G401 (cell line): ENCODE measurements at regions not wholly inside any gene's neighbourhood (a gene's known extent, or its start where the extent isn't known, plus 50 kb on each side); places are given as distances from the start of the nearest gene placed in this dataset.

ENCODE experiments used
- DNase-seq: peaks from one replicate; pipeline ENCODE4 v3.0.0-alpha.2; 2015; ENCODE audit warnings: low spot score
- in situ Hi-C: cut with HindIII; loops from 2 replicates; pipeline ENCODE4 v1.10.0; 2016; ENCODE audit warnings: low sequenced_read_pairs, mixed read lengths

DNA sequence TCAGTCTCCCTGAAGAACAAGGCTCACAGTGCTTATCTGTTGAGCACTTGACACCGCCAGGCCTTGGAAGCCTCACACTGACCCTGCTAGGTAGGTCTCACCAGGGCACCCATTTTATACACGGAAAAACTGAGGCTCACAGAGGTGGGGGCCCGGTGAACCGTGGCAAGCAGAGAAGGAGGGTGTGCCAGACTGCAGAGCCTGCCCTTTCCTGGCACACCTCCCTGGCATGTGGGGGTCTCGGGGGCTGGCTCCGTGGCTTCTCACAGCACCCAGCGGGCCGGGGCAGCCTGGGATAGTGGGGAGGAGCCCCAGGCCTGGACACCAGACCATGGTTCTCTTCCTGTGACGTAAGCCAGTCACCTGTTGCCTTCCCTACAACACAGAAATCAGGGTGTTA is 53.7 kb upstream of the IER5L start:
- no peak for DNase-seq
- in situ Hi-C loops: no loop called here

DNA sequence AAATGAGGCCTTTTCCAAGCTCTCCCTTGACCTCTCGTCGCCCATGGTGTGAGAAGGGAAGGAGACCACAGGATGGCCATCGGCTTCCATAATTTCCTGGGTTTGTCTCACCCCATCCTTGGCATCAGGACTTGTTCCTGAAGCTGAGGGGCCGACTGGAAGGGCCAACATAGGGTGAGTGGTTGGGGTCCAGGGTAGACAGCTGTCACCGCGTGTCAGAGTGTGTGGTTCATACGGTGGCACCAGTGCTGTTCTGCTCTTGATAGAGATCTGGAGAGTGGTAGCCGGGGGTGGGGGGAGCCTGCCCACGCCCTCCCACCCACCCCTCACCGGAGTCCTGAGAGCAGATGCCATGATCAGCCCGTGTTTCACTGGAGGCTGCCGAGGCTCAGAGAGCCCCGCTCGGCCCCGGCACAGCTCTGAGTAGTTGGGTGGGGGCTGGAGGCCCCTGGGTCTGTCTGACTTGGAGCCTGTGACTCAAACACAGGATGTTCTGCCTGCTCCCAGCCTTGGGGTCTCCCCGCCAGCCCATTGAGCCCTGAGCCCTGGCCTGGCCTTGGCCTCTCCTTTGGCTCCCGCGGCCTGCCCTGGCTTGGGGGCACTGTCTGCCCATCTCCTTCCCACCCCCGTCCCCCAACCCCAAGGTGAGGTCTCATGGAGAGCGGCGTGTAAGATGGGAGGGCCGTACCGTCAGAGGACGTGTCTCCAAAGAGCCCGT is 53.1 kb upstream of the IER5L start:
- DNase-seq: no peak
- in situ Hi-C loops: no loop called here

- DNase-seq: no peak
- in situ Hi-C loops: no loop called here
These were observed 52.2 kb upstream of the IER5L start for GRCh38 chr9:129230302-129230701.
